Activated CD4-positive, alpha-beta T cell treated with anti-CD3 and anti-CD28 coated beads for 36 hours (primary cell): ENCODE measurements at regions not wholly inside any gene's neighbourhood (a gene's known extent, or its start where the extent isn't known, plus 50 kb on each side); places are given as distances from the start of the nearest gene placed in this dataset.
A peak's percentile ranks its signal among the peaks of the same experiment; 100 is the strongest.

Experiments
- ATAC-seq: fragments of 200-7000 bp; cut with Tn5 transposase; one replicate; pipeline ENCODE4 v1.10.0; 2021; ENCODE audit warnings: mild to moderate bottlenecking, moderate library complexity
- CTCF ChIA-PET: fragments of 350-600 bp; sonication (Branson Sonifier 250); formaldehyde crosslinking; loops from one replicate; lab custom pipeline; 2021; ENCODE audit warnings: antibody characterized with exemption; lab: Charles Lee
- POLR2A ChIA-PET: fragments of 350-600 bp; sonication (Branson Sonifier 250); formaldehyde crosslinking; loops from one replicate; lab custom pipeline; 2021; ENCODE audit warnings: antibody characterized with exemption, inconsistent platforms; lab: Charles Lee
- DNase-seq: peaks from one replicate; pipeline ENCODE4 v3.0.0-alpha.2; 2020
- H3K27ac Mint-ChIP-seq: one replicate; pipeline ENCODE4 v1.8.0; 2021; ENCODE audit warnings: mixed read lengths
- H3K27me3 Mint-ChIP-seq: one replicate; pipeline ENCODE4 v1.8.0; 2021; ENCODE audit warnings: mixed read lengths
- H3K36me3 Mint-ChIP-seq: one replicate; pipeline ENCODE4 v1.8.0; 2021; ENCODE audit warnings: low read depth, mixed read lengths
- H3K4me1 Mint-ChIP-seq: one replicate; pipeline ENCODE4 v1.8.0; 2021; ENCODE audit warnings: mixed read lengths
- H3K4me3 Mint-ChIP-seq: one replicate; pipeline ENCODE4 v1.8.0; 2021; ENCODE audit warnings: mild to moderate bottlenecking, moderate library complexity, mixed read lengths
- H3K9me3 Mint-ChIP-seq: one replicate; pipeline ENCODE4 v1.8.0; 2021; ENCODE audit warnings: low read depth, mixed read lengths
- intact Hi-C, 2 experiments: fragments of 100-400 bp; cut with DNase I in 1 of 2; cut with micrococcal nuclease in 1 of 2; formaldehyde crosslinking; loops; one replicate each; pipeline versions ENCODE4 v1.14.2 to v1.15.1; 2022 to 2024; cut with DNase I, micrococcal nuclease

- DNase-seq (peak; percentile 60), ATAC-seq (peak; percentile 65)
- Mint-ChIP-seq H3K9me3 (peaks cover 10% of the 10 kb centered on the region), H3K27ac (peak overlapping the region; percentile 70), H3K4me3 (no peak overlapping the region), H3K27me3 (no peaks in the 10 kb centered on the region), H3K36me3 (peaks cover 8% of the 10 kb centered on the region), H3K4me1 (peaks cover 94% of the 10 kb centered on the region)
- CTCF ChIA-PET, result interaction anchor here (0.8 kb wide), 2 partner anchors 9 to 204 kb away, joined by 3 read pairs; no protein-coding TSS in a partner anchor
- intact Hi-C loops, result loop anchor here (1.0 to 5.0 kb wide), 7 partner anchors 47 to 752 kb away; partner anchors contain the start of gene TRIB2 (in 1 of the 2)
- POLR2A ChIA-PET, result no interaction called here
Observed at GRCh38 chr2:12504443-12504842, 212.3 kb upstream of the TRIB2 start.

- H3K27me3 Mint-ChIP-seq, result no peaks in the 10 kb centered on the region
- H3K27ac Mint-ChIP-seq, result peak overlapping the region; percentile 40
- CTCF ChIA-PET, result no interaction called here
- DNase-seq (no peak), ATAC-seq (peak; percentile 6)
- no peak overlapping the region for H3K4me3 Mint-ChIP-seq
- intact Hi-C loops, result loop anchor here (1.0 to 5.0 kb wide), 3 partner anchors 50 to 677 kb away; no protein-coding TSS in a partner anchor
- peaks cover 11% of the 10 kb centered on the region for H3K36me3 Mint-ChIP-seq
- peaks cover 81% of the 10 kb centered on the region for H3K4me1 Mint-ChIP-seq
- POLR2A ChIA-PET, result interaction anchor here (0.9 to 1.1 kb wide), 2 partner anchors 213 kb away, joined by 4 to 6 read pairs; no protein-coding TSS in a partner anchor
- H3K9me3 Mint-ChIP-seq, result peaks cover 17% of the 10 kb centered on the region
Observed at GRCh38 chr2:12506846-12507245, 209.9 kb upstream of the TRIB2 start.

GRCh38 chr2:12507295-12507694 is 209.4 kb upstream of the TRIB2 start:
- Mint-ChIP-seq H3K27ac (peak overlapping the region; percentile 5), H3K4me1 (peaks cover 80% of the 10 kb centered on the region), H3K9me3 (peaks cover 19% of the 10 kb centered on the region), H3K27me3 (no peaks in the 10 kb centered on the region), H3K4me3 (no peak overlapping the region), H3K36me3 (peaks cover 12% of the 10 kb centered on the region)
- POLR2A ChIA-PET, result interaction anchor here (0.9 to 1.1 kb wide), 2 partner anchors 213 kb away, joined by 4 to 6 read pairs; no protein-coding TSS in a partner anchor
- CTCF ChIA-PET, result no interaction called here
- intact Hi-C loops, result loop anchor here (1.0 to 5.0 kb wide), 3 partner anchors 50 to 677 kb away; no protein-coding TSS in a partner anchor
- peak; percentile 88 for DNase-seq
- ATAC-seq, result peak; percentile 82

GRCh38 chr2:12510070-12510469 is 206.7 kb upstream of the TRIB2 start:
- DNase-seq (no peak), ATAC-seq (no peak)
- no peak overlapping the region for H3K27ac Mint-ChIP-seq

GRCh38 chr2:12513339-12513738 is 203.4 kb upstream of the TRIB2 start:
- POLR2A ChIA-PET, result no interaction called here
- peaks cover 9% of the 10 kb centered on the region for H3K36me3 Mint-ChIP-seq
- peak; percentile 31 for ATAC-seq
- no peak overlapping the region for H3K27ac Mint-ChIP-seq
- intact Hi-C loops, result no loop called here
- no peak overlapping the region for H3K4me3 Mint-ChIP-seq
- H3K4me1 Mint-ChIP-seq, result peaks cover 56% of the 10 kb centered on the region
- no peaks in the 10 kb centered on the region for H3K27me3 Mint-ChIP-seq
- peaks cover 10% of the 10 kb centered on the region for H3K9me3 Mint-ChIP-seq
- no peak for DNase-seq
- CTCF ChIA-PET, result interaction anchor here (1.5 to 1.6 kb wide), 2 partner anchors 35 to 41 kb away, joined by 4 read pairs; no protein-coding TSS in a partner anchor

More at GRCh38 chr2:12510070-12510469, 206.7 kb upstream of the TRIB2 start:
- Mint-ChIP-seq H3K27me3 (no peaks in the 10 kb centered on the region), H3K4me1 (peaks cover 72% of the 10 kb centered on the region), H3K36me3 (peaks cover 9% of the 10 kb centered on the region), H3K4me3 (no peak overlapping the region), H3K9me3 (peaks cover 10% of the 10 kb centered on the region)
- intact Hi-C loops, result no loop called here
- ChIA-PET CTCF (no interaction called here), POLR2A (interaction anchor here (0.6 kb wide), 1 partner anchor 688 kb away, joined by 5 read pairs; no protein-coding TSS in a partner anchor)

- Mint-ChIP-seq H3K4me3 (no peak overlapping the region), H3K4me1 (peaks cover 54% of the 10 kb centered on the region), H3K27ac (no peak overlapping the region), H3K36me3 (peaks cover 9% of the 10 kb centered on the region), H3K27me3 (no peaks in the 10 kb centered on the region), H3K9me3 (peaks cover 10% of the 10 kb centered on the region)
- no peak for DNase-seq
- intact Hi-C loops, result no loop called here
- POLR2A ChIA-PET, result no interaction called here
- ATAC-seq, result peak; percentile 56
- CTCF ChIA-PET, result interaction anchor here (1.5 to 1.6 kb wide), 2 partner anchors 34 to 40 kb away, joined by 4 read pairs; no protein-coding TSS in a partner anchor
Observed at GRCh38 chr2:12514168-12514567, 202.6 kb upstream of the TRIB2 start.

GRCh38 chr2:12514631-12515437 is 201.9 kb upstream of the TRIB2 start:
- Mint-ChIP-seq H3K4me1 (peaks cover 51% of the 10 kb centered on the region), H3K36me3 (peaks cover 3% of the 10 kb centered on the region), H3K27me3 (no peaks in the 10 kb centered on the region), H3K27ac (peak overlapping the region; percentile 34), H3K4me3 (no peak overlapping the region), H3K9me3 (peaks cover 6% of the 10 kb centered on the region)
- no peak for DNase-seq
- ChIA-PET POLR2A (no interaction called here), CTCF (interaction anchor here (0.6 to 1.6 kb wide), 3 partner anchors 34 to 83 kb away, joined by 3 to 4 read pairs (median 4); no protein-coding TSS in a partner anchor)
- ATAC-seq, result peak; percentile 71
- intact Hi-C loops, result no loop called here

- peaks cover 1% of the 10 kb centered on the region for H3K36me3 Mint-ChIP-seq
- POLR2A ChIA-PET, result no interaction called here
- ATAC-seq, result no peak
- H3K9me3 Mint-ChIP-seq, result peaks cover 2% of the 10 kb centered on the region
- intact Hi-C loops, result no loop called here
- no peaks in the 10 kb centered on the region for H3K27me3 Mint-ChIP-seq
- H3K4me1 Mint-ChIP-seq, result peaks cover 45% of the 10 kb centered on the region
- H3K27ac Mint-ChIP-seq, result no peak overlapping the region
- H3K4me3 Mint-ChIP-seq, result no peak overlapping the region
- no peak for DNase-seq
- CTCF ChIA-PET, result no interaction called here
Observed at GRCh38 chr2:12515871-12516270, 200.9 kb upstream of the TRIB2 start.

- Mint-ChIP-seq H3K4me3 (no peak overlapping the region), H3K27ac (no peak overlapping the region)
- intact Hi-C loops, result no loop called here
Observed at GRCh38 chr2:12533337-12534005, 183.3 kb upstream of the TRIB2 start.

GRCh38 chr2:12534646-12535263 is 182.0 kb upstream of the TRIB2 start:
- no peaks in the 10 kb centered on the region for H3K9me3 Mint-ChIP-seq
- H3K36me3 Mint-ChIP-seq, result no peaks in the 10 kb centered on the region
- CTCF ChIA-PET, result interaction anchor here (0.6 to 1.2 kb wide), 3 partner anchors 12 to 1276 kb away, joined by 3 to 4 read pairs (median 3); no protein-coding TSS in a partner anchor
- intact Hi-C loops, result no loop called here
- POLR2A ChIA-PET, result no interaction called here
- peaks cover 19% of the 10 kb centered on the region for H3K4me1 Mint-ChIP-seq
- H3K27ac Mint-ChIP-seq, result no peak overlapping the region
- H3K27me3 Mint-ChIP-seq, result no peaks in the 10 kb centered on the region
- no peak for ATAC-seq
- DNase-seq, result no peak
- no peak overlapping the region for H3K4me3 Mint-ChIP-seq

More at GRCh38 chr2:12533337-12534005, 183.3 kb upstream of the TRIB2 start:
- ChIA-PET CTCF (no interaction called here), POLR2A (no interaction called here)
- H3K9me3 Mint-ChIP-seq, result no peaks in the 10 kb centered on the region
- DNase-seq (no peak), ATAC-seq (no peak)
- no peaks in the 10 kb centered on the region for H3K27me3 Mint-ChIP-seq
- H3K36me3 Mint-ChIP-seq, result no peaks in the 10 kb centered on the region
- H3K4me1 Mint-ChIP-seq, result peaks cover 19% of the 10 kb centered on the region

GRCh38 chr2:12536976-12537375 is 179.8 kb upstream of the TRIB2 start:
- peaks cover 19% of the 10 kb centered on the region for H3K4me1 Mint-ChIP-seq
- CTCF ChIA-PET, result interaction anchor here (0.6 to 1.1 kb wide), 2 partner anchors 19 to 84 kb away, joined by 3 read pairs; no protein-coding TSS in a partner anchor
- no peak overlapping the region for H3K27ac Mint-ChIP-seq
- no peaks in the 10 kb centered on the region for H3K9me3 Mint-ChIP-seq
- intact Hi-C loops, result no loop called here
- POLR2A ChIA-PET, result no interaction called here
- H3K27me3 Mint-ChIP-seq, result no peaks in the 10 kb centered on the region
- no peaks in the 10 kb centered on the region for H3K36me3 Mint-ChIP-seq
- H3K4me3 Mint-ChIP-seq, result no peak overlapping the region
- ATAC-seq (no peak), DNase-seq (no peak)
